Stomach (tissue), 4 donors: ENCODE measurements at regions not wholly inside any gene's neighbourhood (a gene's known extent, or its start where the extent isn't known, plus 50 kb on each side); places are given as distances from the start of the nearest gene placed in this dataset.

ENCODE experiments used
- CTCF ChIP-seq, 7 experiments: fragments of 450-650 bp in 4 of 7; fragments of 200-600 bp in 3 of 7; sonication (generic) in 3 of 7; IDR thresholded peaks; one replicate each; pipeline ENCODE4 v1.5.1; 2016 to 2019; ENCODE audit warnings: antibody characterized with exemption in 7 of 7, control low read depth in 2 of 7, mild to moderate bottlenecking in 1 of 7
- POLR2AphosphoS5 ChIP-seq, 3 donors: sonication (generic); formaldehyde crosslinking; IDR thresholded peaks; one replicate each; pipeline ENCODE4 v1.6.1; 2016; ENCODE audit warnings: antibody characterized with exemption in 3 of 3

DNA sequence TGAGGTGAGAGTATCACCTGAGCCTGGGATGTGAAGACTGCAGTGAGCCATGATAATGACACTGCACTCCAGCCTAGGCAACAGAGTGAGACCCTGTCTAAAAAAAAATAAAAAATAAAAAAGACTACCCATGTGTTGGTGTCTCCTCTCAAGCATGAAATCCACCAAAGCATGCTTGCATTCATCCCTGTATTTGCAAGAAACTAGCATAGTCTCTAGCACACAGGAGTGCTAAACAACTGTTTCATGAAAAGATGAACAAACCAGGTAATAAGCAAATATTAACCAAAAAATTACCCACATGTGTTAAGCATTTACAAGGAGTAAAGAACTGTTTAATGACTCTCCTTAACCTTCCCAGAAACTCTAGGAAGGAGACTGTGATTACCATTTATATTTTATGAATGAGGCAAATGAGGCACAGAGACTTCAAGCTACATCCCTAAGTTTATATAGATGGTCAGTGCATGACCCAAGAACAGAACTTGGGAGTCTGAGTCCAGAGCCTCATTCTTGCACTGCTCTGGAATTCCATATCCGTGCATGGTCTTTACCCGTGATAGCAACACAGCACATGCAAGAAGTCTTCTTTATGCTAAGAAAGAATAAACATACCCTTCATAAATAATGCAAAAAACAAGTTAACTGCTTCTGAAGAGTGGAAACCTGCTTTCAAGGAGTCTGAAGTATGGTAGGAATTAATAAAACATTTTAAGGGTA, 186.1 kb upstream of the STS start:
- no peak for TF ChIP-seq POLR2AphosphoS5 (IDR thresholded peaks at IDR 0.05)
- TF ChIP-seq CTCF (IDR thresholded peaks at IDR 0.05), result no peak
